ENCODE measurements at regions not wholly inside any gene's neighbourhood (a gene's known extent, or its start where the extent isn't known, plus 50 kb on each side); places are given as distances from the start of the nearest gene placed in this dataset.

GRCh38 chr18:66819235-66819634 is 215.3 kb upstream of the CDH19 start:
- Histone ChIP-seq H3K79me2 (ENCODE audit: insufficient read depth, low read length) (no peaks in the 10 kb centered on the region), H3K4me2 (ENCODE audit: low read length) (no peak overlapping the region), H3K9me2 (ENCODE audit: insufficient read depth) (no peaks in the 10 kb centered on the region), H3K27ac (ENCODE audit: low read depth, low read length) (no peak overlapping the region), H2AFZ (ENCODE audit: low read depth, low read length, poor library complexity, severe bottlenecking) (no peak overlapping the region), H3K36me3 (ENCODE audit: control insufficient read depth in 1 of 2, insufficient read depth in 2 of 2, low read length in 2 of 2) (no peaks in the 10 kb centered on the region), H3K4me1 (ENCODE audit: control insufficient read depth in 1 of 2, insufficient read depth in 2 of 2, low read length in 2 of 2) (no peaks in the 10 kb centered on the region), H4K20me1 (ENCODE audit: insufficient read depth) (no peaks in the 10 kb centered on the region), H3K9ac (ENCODE audit: low read length) (no peak overlapping the region), H3K27me3 (ENCODE audit: insufficient read depth, low read length) (no peaks in the 10 kb centered on the region), H3K4me3 (replicated peaks in 1 of 2; ENCODE audit: low read depth in 1 of 2, low read length in 2 of 2) (no peak overlapping the region), H3K9me3 (ENCODE audit: control insufficient read depth in 1 of 2, insufficient read depth in 1 of 2, low read depth in 1 of 2, low read length in 2 of 2) (peaks cover 4 to 9% of the 10 kb centered on the region in 2 experiments; a peak in 2 of 4 replicates)
- POLR2A ChIA-PET, result no interaction called here
- no TSS peak for BruUV-seq (replicated peaks)
- no peak for DNase-seq (ENCODE audit: low read depth, low spot score)
- RAD21 ChIA-PET (ENCODE audit: low non-redundant PET in 1 of 2, low total read pairs in 2 of 2, uncharacterized antibody in 2 of 2, unreplicated experiment in 2 of 2), result no interaction called here
- intact Hi-C loops (cut with micrococcal nuclease), result no loop called here
- TF ChIP-seq YY1 (IDR thresholded peaks at IDR 0.05; ENCODE audit: extremely low read depth, insufficient replicate concordance, low read depth, low read length) (no peak), ZFX (IDR thresholded peaks at IDR 0.05) (no peak), JUND (IDR thresholded peaks at IDR 0.05) (no peak), REST (IDR thresholded peaks at IDR 0.05; ENCODE audit: low read depth) (no peak), POLR2A (IDR thresholded peaks at IDR 0.05; ENCODE audit: borderline replicate concordance, extremely low read depth, insufficient read depth, insufficient read length) (no peak)
- TF ChIP-seq, protein P1, sequence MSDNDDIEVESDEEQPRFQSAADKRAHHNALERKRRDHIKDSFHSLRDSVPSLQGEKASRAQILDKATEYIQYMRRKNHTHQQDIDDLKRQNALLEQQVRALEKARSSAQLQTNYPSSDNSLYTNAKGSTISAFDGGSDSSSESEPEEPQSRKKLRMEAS (IDR thresholded peaks at IDR 0.05), result no peak
- ATAC-seq, result no peak
- CTCF ChIA-PET, result no interaction called here

GRCh38 chr18:66813138-66813537 is 209.2 kb upstream of the CDH19 start:
- no peaks in the 10 kb centered on the region for H4K20me1 ChIP-seq (ENCODE audit: insufficient read depth)
- CTCF ChIA-PET, result no interaction called here
- no peak for TF ChIP-seq SP1 (IDR thresholded peaks at IDR 0.05; ENCODE audit: low read depth)
- TF ChIP-seq ELF1 (IDR thresholded peaks at IDR 0.05; ENCODE audit: borderline replicate concordance, low read depth), result no peak
- TF ChIP-seq CEBPB (IDR thresholded peaks at IDR 0.05; ENCODE audit: low read depth), result no peak
- TF ChIP-seq JUND (IDR thresholded peaks at IDR 0.05), result no peak
- no peak for TF ChIP-seq ZNF274 (IDR thresholded peaks at IDR 0.05; ENCODE audit: low read depth, low read length)
- TF ChIP-seq EGR1 (IDR thresholded peaks at IDR 0.05; ENCODE audit: low read depth), result no peak
- TF ChIP-seq YY1 (IDR thresholded peaks at IDR 0.05; ENCODE audit: extremely low read depth, insufficient replicate concordance, low read depth, low read length), result no peak
- TF ChIP-seq ZFX (IDR thresholded peaks at IDR 0.05), result no peak
- no peak for TF ChIP-seq FOSL1 (IDR thresholded peaks at IDR 0.05; ENCODE audit: low read depth)
- no peak for TF ChIP-seq CBX3 (IDR thresholded peaks at IDR 0.05; ENCODE audit: low read depth)
- TF ChIP-seq POLR2AphosphoS5 (IDR thresholded peaks at IDR 0.05; ENCODE audit: low read depth, low read length), result no peak
- no peak for TF ChIP-seq RAD21 (IDR thresholded peaks at IDR 0.05; ENCODE audit: low read depth)
- TF ChIP-seq ZBTB33 (IDR thresholded peaks at IDR 0.05; ENCODE audit: extremely low read depth, insufficient replicate concordance, low read length), result no peak
- TF ChIP-seq EZH2phosphoT487 (IDR thresholded peaks at IDR 0.05; ENCODE audit: borderline replicate concordance), result no peak
- TF ChIP-seq SIN3A (IDR thresholded peaks at IDR 0.05; ENCODE audit: low read depth), result no peak

More at GRCh38 chr18:66813138-66813537, 209.2 kb upstream of the CDH19 start:
- H3K4me1 ChIP-seq (ENCODE audit: control insufficient read depth in 1 of 2, insufficient read depth in 2 of 2, low read length in 2 of 2), result no peaks in the 10 kb centered on the region
- H3K9me2 ChIP-seq (ENCODE audit: insufficient read depth), result no peaks in the 10 kb centered on the region
- H3K79me2 ChIP-seq (ENCODE audit: insufficient read depth, low read length), result no peaks in the 10 kb centered on the region
- RAD21 ChIA-PET (ENCODE audit: low non-redundant PET in 1 of 2, low total read pairs in 2 of 2, uncharacterized antibody in 2 of 2, unreplicated experiment in 2 of 2), result no interaction called here
- intact Hi-C loops (cut with micrococcal nuclease), result no loop called here
- H2AFZ ChIP-seq (ENCODE audit: low read depth, low read length, poor library complexity, severe bottlenecking), result no peak overlapping the region
- BruUV-seq (replicated peaks), result no TSS peak
- H3K4me2 ChIP-seq (ENCODE audit: low read length), result no peak overlapping the region
- peaks cover 0 to 14% of the 10 kb centered on the region in 2 experiments; a peak in 3 of 4 replicates for H3K9me3 ChIP-seq (ENCODE audit: control insufficient read depth in 1 of 2, insufficient read depth in 1 of 2, low read depth in 1 of 2, low read length in 2 of 2)
- H3K27me3 ChIP-seq (ENCODE audit: insufficient read depth, low read length), result no peaks in the 10 kb centered on the region
- H3K4me3 ChIP-seq (replicated peaks in 1 of 2; ENCODE audit: low read depth in 1 of 2, low read length in 2 of 2), result no peak overlapping the region
- DNase-seq (ENCODE audit: low read depth, low spot score), result no peak
- POLR2A ChIA-PET, result no interaction called here
- no peak overlapping the region for H3K27ac ChIP-seq (ENCODE audit: low read depth, low read length)
- ATAC-seq, result no peak
- no peaks in the 10 kb centered on the region for H3K36me3 ChIP-seq (ENCODE audit: control insufficient read depth in 1 of 2, insufficient read depth in 2 of 2, low read length in 2 of 2)
- H3K9ac ChIP-seq (ENCODE audit: low read length), result no peak overlapping the region

Measured in HCT116 (cell line).